Endothelial cell of umbilical vein (primary cell): ENCODE measurements at regions not wholly inside any gene's neighbourhood (a gene's known extent, or its start where the extent isn't known, plus 50 kb on each side); places are given as distances from the start of the nearest gene placed in this dataset.
A peak's percentile ranks its signal among the peaks of the same experiment; 100 is the strongest.

Experiments used
- BruUV-seq: library from RNA; stranded (reverse); fragments of 400-500 nt; replicated peaks from 2 replicates; lab custom pipeline; 2021; lab: Mats Ljungman, UMichigan
- CTCF ChIA-PET: fragments of 300-600, 350-600 bp; sonication (Branson Sonifier 250); formaldehyde crosslinking; loops from one replicate; lab custom pipeline; 2021; ENCODE audit warnings: antibody characterized with exemption, inconsistent platforms; lab: Charles Lee
- POLR2A ChIA-PET: fragments of 300-600, 350-600 bp; sonication (Branson Sonifier 250); formaldehyde crosslinking; loops from one replicate; lab custom pipeline; 2021; ENCODE audit warnings: antibody characterized with exemption, inconsistent platforms; lab: Charles Lee
- DNase-seq: peaks from one replicate; pipeline ENCODE4 v3.0.0-alpha.2; 2011; ENCODE audit warnings: low read depth, low spot score
- FAIRE-seq: peaks from 2 replicates; lab custom pipeline; 2011; peaks lifted over from hg19 to GRCh38; lab: Jason Lieb, UNC
- H2AFZ ChIP-seq: 2 replicates; pipeline ENCODE4 v1.6.0; 2012; ENCODE audit warnings: low read depth, low read length, control low read depth, inconsistent platforms
- H3K27ac ChIP-seq: 2 replicates; pipeline ENCODE4 v1.5.1; 2011; ENCODE audit warnings: low read depth, mild to moderate bottlenecking, control low read depth, low read length, moderate library complexity; ENCODE audit not compliant: insufficient read depth
- H3K27me3 ChIP-seq, 2 experiments: 2 replicates each; pipeline versions ENCODE4 v1.6.0 to v1.6.1; 2011; ENCODE audit warnings: low read length in 2 of 2, mixed read lengths in 1 of 2; ENCODE audit not compliant: control insufficient read depth in 2 of 2, insufficient read depth in 2 of 2
- H3K36me3 ChIP-seq, 2 experiments: 2 replicates in 1 of 2; 3 replicates in 1 of 2; pipeline ENCODE4 v1.5.1; 2011; ENCODE audit warnings: low read length in 2 of 2, mild to moderate bottlenecking in 1 of 2, moderate library complexity in 1 of 2; ENCODE audit not compliant: control insufficient read depth in 2 of 2, insufficient read depth in 2 of 2; ENCODE audit errors: extremely low read depth in 1 of 2
- H3K4me1 ChIP-seq: 3 replicates; pipeline ENCODE4 v1.5.1; 2011; ENCODE audit warnings: mild to moderate bottlenecking, low read length; ENCODE audit not compliant: control insufficient read depth, insufficient read depth; ENCODE audit errors: extremely low read depth
- H3K4me2 ChIP-seq: 2 replicates; pipeline ENCODE4 v1.6.1; 2011; ENCODE audit warnings: low read length, control low read depth, mixed read lengths; ENCODE audit not compliant: insufficient read depth
- H3K4me3 ChIP-seq, 3 experiments: fragments of 200-600 bp in 1 of 3; sonication (generic), shearing (Covaris generic) in 1 of 3; replicated peaks in 1 of 3; 2 replicates each; pipeline ENCODE4 v1.5.1; 2011 to 2016; ENCODE audit warnings: control low read depth in 3 of 3, low read length in 3 of 3, mild to moderate bottlenecking in 2 of 3, inconsistent platforms in 1 of 3, low read depth in 1 of 3, moderate library complexity in 1 of 3; ENCODE audit not compliant: insufficient read depth in 1 of 3
- H3K79me2 ChIP-seq: 2 replicates; pipeline ENCODE4 v1.6.0; 2012; ENCODE audit warnings: low read length, inconsistent platforms; ENCODE audit not compliant: control insufficient read depth, insufficient read depth
- H3K9ac ChIP-seq: replicated peaks from 2 replicates; pipeline ENCODE3; 2011; ENCODE audit warnings: low read length, control low read depth; ENCODE audit not compliant: insufficient read depth; ENCODE audit errors: extremely low read depth
- H3K9me1 ChIP-seq: replicated peaks from 3 replicates; pipeline ENCODE4 v1.6.0; 2011; ENCODE audit warnings: mild to moderate bottlenecking, low read length; ENCODE audit not compliant: control insufficient read depth, insufficient read depth; ENCODE audit errors: extremely low read depth
- H3K9me3 ChIP-seq: replicated peaks from 2 replicates; pipeline ENCODE4 v1.5.1; 2012; ENCODE audit warnings: low read length, inconsistent platforms; ENCODE audit not compliant: control insufficient read depth, insufficient read depth
- H4K20me1 ChIP-seq: replicated peaks from 2 replicates; pipeline ENCODE3; 2011; ENCODE audit warnings: mild to moderate bottlenecking, low read length; ENCODE audit not compliant: control insufficient read depth, insufficient read depth; ENCODE audit errors: extremely low read depth
- CTCF ChIP-seq, 2 donors: IDR thresholded peaks; 1 replicate in 1 of 2; 2 replicates in 1 of 2; pipeline ENCODE4 v1.5.1; 2011; ENCODE audit warnings: low read length in 2 of 2, mild to moderate bottlenecking in 2 of 2, moderate library complexity in 2 of 2, control low read depth in 1 of 2, inconsistent platforms in 1 of 2, low read depth in 1 of 2; ENCODE audit not compliant: insufficient read depth in 1 of 2; ENCODE audit errors: extremely low read depth in 1 of 2
- EZH2 ChIP-seq: IDR thresholded peaks from 2 replicates; pipeline ENCODE4 v1.6.1; 2012; ENCODE audit warnings: borderline replicate concordance, low read depth, mild to moderate bottlenecking, moderate library complexity, low read length, inconsistent platforms; ENCODE audit not compliant: severe bottlenecking
- FOS ChIP-seq: IDR thresholded peaks from 2 replicates; pipeline ENCODE4 v1.6.1; 2011; ENCODE audit warnings: mild to moderate bottlenecking, low read length, moderate library complexity, borderline replicate concordance; ENCODE audit not compliant: insufficient read depth
- GATA2 ChIP-seq: IDR thresholded peaks from 2 replicates; pipeline ENCODE4 v1.7.0; 2011; ENCODE audit warnings: low read depth, mild to moderate bottlenecking, moderate library complexity, mixed read lengths, low read length; ENCODE audit not compliant: insufficient read length, insufficient read depth
- JUN ChIP-seq: IDR thresholded peaks from 2 replicates; pipeline ENCODE4 v1.6.1; 2011; ENCODE audit warnings: borderline replicate concordance, low read depth; ENCODE audit not compliant: insufficient read length, insufficient read depth
- MAX ChIP-seq: IDR thresholded peaks from 2 replicates; pipeline ENCODE4 v1.6.1; 2011; ENCODE audit not compliant: insufficient read depth, insufficient read length
- MYC ChIP-seq: IDR thresholded peaks from one replicate; pipeline ENCODE4 v1.6.1; 2011; ENCODE audit warnings: mild to moderate bottlenecking, low read depth, low read length
- POLR2A ChIP-seq: IDR thresholded peaks from 2 replicates; pipeline ENCODE4 v1.6.1; 2012; ENCODE audit warnings: low read depth, mild to moderate bottlenecking, control low read depth, low read length
- POLR2AphosphoS5 ChIP-seq: IDR thresholded peaks from 2 replicates; pipeline ENCODE4 v1.6.1; 2012; ENCODE audit warnings: low read depth, mild to moderate bottlenecking, control low read depth, low read length, moderate library complexity; ENCODE audit not compliant: insufficient read depth
- dilution Hi-C: fragments of 300-500 bp; cut with MboI; formaldehyde crosslinking; loops from one replicate; pipeline ENCODE4 v1.15.0; 2019; ENCODE audit warnings: low sequenced_read_pairs; ENCODE audit not compliant: extremely low pct_ligation_motif_present
- intact Hi-C: fragments of 100-400 bp; cut with micrococcal nuclease; formaldehyde crosslinking; loops from one replicate; pipeline ENCODE4 v1.10.0; 2022

DNA sequence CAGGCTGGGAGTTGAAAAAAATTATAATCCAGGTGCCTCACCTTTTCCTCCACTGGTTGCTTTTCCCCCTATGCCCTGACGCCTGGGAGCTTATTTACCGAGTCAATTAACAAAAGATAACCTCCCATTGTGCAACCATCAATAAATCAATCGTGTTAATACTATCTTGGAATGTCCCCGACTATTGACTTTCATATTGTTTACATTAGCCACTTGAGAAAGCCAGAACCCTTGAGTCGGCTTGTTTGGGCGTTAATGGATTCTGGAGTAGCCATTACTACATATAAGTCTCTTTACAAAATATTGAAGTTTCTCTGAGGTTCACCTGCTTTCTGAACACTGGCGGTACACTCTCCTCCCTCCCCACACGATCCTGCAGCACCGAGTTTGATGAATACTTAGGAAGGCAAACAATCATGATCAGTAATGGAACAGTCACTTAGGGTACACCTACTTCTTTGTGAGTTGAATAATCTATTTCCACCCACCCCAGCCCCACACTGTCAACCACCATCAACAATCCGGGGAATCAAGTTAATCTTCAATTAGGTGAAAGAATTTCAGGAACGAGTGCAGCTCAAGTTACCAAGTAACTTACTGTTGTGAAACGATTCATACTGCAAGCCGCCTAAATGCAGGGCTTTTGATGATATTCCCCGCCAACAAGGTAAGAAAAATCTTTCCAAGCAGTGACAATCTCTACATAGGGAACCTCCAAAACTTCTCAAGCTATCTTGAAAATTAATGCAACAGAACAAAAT, 159.3 kb upstream of the NR2F2 start:
- dilution Hi-C loops: no loop called here
- Histone ChIP-seq H2AFZ (no peak overlapping the region), H3K9ac (no peak overlapping the region), H3K27ac (no peak overlapping the region), H3K9me3 (no peaks in the 10 kb centered on the region), H3K79me2 (no peaks in the 10 kb centered on the region), H3K27me3 (no peaks in the 10 kb centered on the region), H3K36me3 (no peaks in the 10 kb centered on the region), H3K9me1 (no peaks in the 10 kb centered on the region), H3K4me2 (no peak overlapping the region), H3K4me1 (no peaks in the 10 kb centered on the region), H4K20me1 (no peaks in the 10 kb centered on the region), H3K4me3 (no peak overlapping the region)
- CTCF ChIA-PET: interaction anchor here (1.5 kb wide), 1 partner anchor 11 kb away, joined by 3 read pairs; no protein-coding TSS in a partner anchor
- no TSS peak for BruUV-seq
- POLR2A ChIA-PET: no interaction called here
- DNase-seq: no peak
- TF ChIP-seq JUN (no peak), POLR2A (no peak), MYC (no peak), POLR2AphosphoS5 (no peak), EZH2 (no peak), FOS (no peak), GATA2 (no peak)
- intact Hi-C loops: no loop called here
- peak; percentile 44 for FAIRE-seq

DNA sequence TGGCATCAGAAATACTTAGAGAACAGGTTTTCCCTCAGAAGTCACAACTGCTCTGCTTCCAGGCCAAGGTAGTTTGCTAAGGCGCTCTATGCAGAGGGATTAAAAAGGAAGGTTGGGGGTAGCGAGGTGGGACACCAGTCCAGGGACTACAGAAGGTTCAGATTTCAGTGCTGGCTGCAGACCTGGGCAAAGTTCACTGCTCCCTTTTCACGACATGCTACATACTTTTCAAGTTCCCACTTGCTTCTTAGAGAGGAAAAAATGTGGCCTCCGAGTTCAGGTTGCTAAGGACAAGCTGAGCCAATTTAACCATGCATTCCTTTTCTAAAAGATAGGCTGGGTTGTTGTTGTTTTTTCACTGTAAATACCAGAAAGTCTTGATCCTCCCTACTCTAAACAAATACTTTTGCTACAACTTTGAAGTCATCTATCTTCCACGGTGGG, 158.6 kb upstream of the NR2F2 start:
- Histone ChIP-seq H3K4me2 (no peak overlapping the region), H3K9me3 (no peaks in the 10 kb centered on the region), H3K27me3 (no peaks in the 10 kb centered on the region), H3K27ac (no peak overlapping the region), H3K36me3 (no peaks in the 10 kb centered on the region), H3K4me3 (no peak overlapping the region), H2AFZ (no peak overlapping the region), H3K9me1 (no peaks in the 10 kb centered on the region), H3K9ac (no peak overlapping the region), H3K79me2 (no peaks in the 10 kb centered on the region), H4K20me1 (no peaks in the 10 kb centered on the region), H3K4me1 (no peaks in the 10 kb centered on the region)
- CTCF ChIA-PET: interaction anchor here (1.5 kb wide), 1 partner anchor 12 kb away, joined by 3 read pairs; no protein-coding TSS in a partner anchor
- intact Hi-C loops: no loop called here
- FAIRE-seq: no peak
- POLR2A ChIA-PET: no interaction called here
- DNase-seq: no peak
- dilution Hi-C loops: no loop called here
- BruUV-seq: no TSS peak
- no peak for TF ChIP-seq CTCF (IDR thresholded peaks at IDR 0.05; ENCODE audit: extremely low read depth in 1 of 2, insufficient read depth in 1 of 2, low read depth in 1 of 2, low read length in 2 of 2)
- no peak for TF ChIP-seq MYC
- TF ChIP-seq JUN: no peak
- TF ChIP-seq POLR2AphosphoS5: no peak
- no peak for TF ChIP-seq FOS
- TF ChIP-seq MAX: no peak
- no peak for TF ChIP-seq POLR2A
- no peak for TF ChIP-seq GATA2
- TF ChIP-seq EZH2: no peak
